ENCODE measurements at regions not wholly inside any gene's neighbourhood (a gene's known extent, or its start where the extent isn't known, plus 50 kb on each side); places are given as distances from the start of the nearest gene placed in this dataset.
A peak's percentile ranks its signal among the peaks of the same experiment; 100 is the strongest.
"Not testable (repeated sequence)": the region's sequence is repeated elsewhere in the genome, so short reads cannot be mapped to it uniquely, and the experiment has no call there.

- DNase-seq (ENCODE audit: low read depth) = no peak
Measured at GRCh38 chr11:92432515-92432914, 207.9 kb downstream of the FAT3 start.

GRCh38 chr11:92436034-92436920 lies 211.7 kb downstream of the FAT3 start:
- DNase-seq (ENCODE audit: low read depth) = no peak

- no peak for DNase-seq (ENCODE audit: low read depth)
Measured at GRCh38 chr11:92439133-92439532, 214.5 kb downstream of the FAT3 start.

GRCh38 chr11:92440701-92441442 lies 216.3 kb downstream of the FAT3 start:
- DNase-seq (ENCODE audit: low read depth) = no peak

GRCh38 chr11:92441443-92441726 lies 216.8 kb downstream of the FAT3 start:
- DNase-seq (ENCODE audit: low read depth) = no peak

- DNase-seq (ENCODE audit: low read depth) = no peak
Measured at GRCh38 chr11:92443199-92443598, 218.6 kb downstream of the FAT3 start.

GRCh38 chr11:92447586-92447985 lies 223.0 kb downstream of the FAT3 start:
- DNase-seq (ENCODE audit: low read depth) = no peak

GRCh38 chr11:92449222-92449621 lies 224.6 kb downstream of the FAT3 start:
- no peak for DNase-seq (ENCODE audit: low read depth)

- DNase-seq (ENCODE audit: low read depth) = no peak
Measured at GRCh38 chr11:92449780-92450179, 225.2 kb downstream of the FAT3 start.

- DNase-seq (ENCODE audit: low read depth) = no peak
Measured at GRCh38 chr11:92451063-92451462, 226.4 kb downstream of the FAT3 start.

- peak; percentile 6 for DNase-seq (ENCODE audit: low read depth)
Measured at GRCh38 chr11:92453055-92453454, 228.4 kb downstream of the FAT3 start.

GRCh38 chr11:92455210-92455790 lies 230.7 kb downstream of the FAT3 start:
- DNase-seq (ENCODE audit: low read depth) = no peak

GRCh38 chr11:92457250-92457649 lies 232.6 kb downstream of the FAT3 start:
- DNase-seq (ENCODE audit: low read depth) = no peak

GRCh38 chr11:92458486-92458885 lies 233.9 kb downstream of the FAT3 start:
- DNase-seq (ENCODE audit: low read depth) = no peak

GRCh38 chr11:92460213-92460612 lies 235.6 kb downstream of the FAT3 start:
- DNase-seq (ENCODE audit: low read depth) = no peak

- DNase-seq (ENCODE audit: low read depth) = no peak
Measured at GRCh38 chr11:92461447-92461846, 236.8 kb downstream of the FAT3 start.

GRCh38 chr11:92462821-92463220 lies 238.2 kb downstream of the FAT3 start:
- DNase-seq (ENCODE audit: low read depth) = no peak

GRCh38 chr11:92464822-92465221 lies 240.2 kb downstream of the FAT3 start:
- no peak for DNase-seq (ENCODE audit: low read depth)

- not testable (repeated sequence) for DNase-seq (ENCODE audit: low read depth)
Measured at GRCh38 chr11:92465410-92465809, 240.8 kb downstream of the FAT3 start.

GRCh38 chr11:92473736-92474135 lies 249.1 kb downstream of the FAT3 start:
- no peak for DNase-seq (ENCODE audit: low read depth)

GRCh38 chr11:92475316-92475715 lies 250.7 kb downstream of the FAT3 start:
- DNase-seq (ENCODE audit: low read depth) = no peak

- DNase-seq (ENCODE audit: low read depth) = no peak
Measured at GRCh38 chr11:92475819-92476218, 251.2 kb downstream of the FAT3 start.

GRCh38 chr11:92477686-92478085 lies 253.1 kb downstream of the FAT3 start:
- no peak for DNase-seq (ENCODE audit: low read depth)

All from GM04503 (cell line).